Right forelimb (tissue), 1 donor: ENCODE measurements at regions not wholly inside any gene's neighbourhood (a gene's known extent, or its start where the extent isn't known, plus 50 kb on each side); places are given as distances from the start of the nearest gene placed in this dataset.

ENCODE experiments used
- DNase-seq: peaks from one replicate; pipeline ENCODE4 v3.0.0-alpha.2; 2018

GRCh38 chr6:71399279-71399678, 110.7 kb downstream of the OGFRL1 start:
- no peak for DNase-seq

GRCh38 chr6:71400852-71401251, 112.2 kb downstream of the OGFRL1 start:
- DNase-seq: no peak

GRCh38 chr6:71402096-71402495, 113.5 kb downstream of the OGFRL1 start:
- DNase-seq: no peak

GRCh38 chr6:71403422-71404134, 115.0 kb downstream of the OGFRL1 start:
- no peak for DNase-seq

- DNase-seq: no peak
These were observed 115.7 kb downstream of the OGFRL1 start for GRCh38 chr6:71404145-71404966.

- no peak for DNase-seq
These were observed 116.3 kb downstream of the OGFRL1 start for GRCh38 chr6:71404967-71405278.

- DNase-seq: no peak
These were observed 116.8 kb downstream of the OGFRL1 start for GRCh38 chr6:71405416-71405815.

- DNase-seq: no peak
These were observed 118.6 kb downstream of the OGFRL1 start for GRCh38 chr6:71406865-71407860.

GRCh38 chr6:71408787-71409723, 120.4 kb downstream of the OGFRL1 start:
- no peak for DNase-seq

GRCh38 chr6:71410164-71410566, 121.6 kb downstream of the OGFRL1 start:
- DNase-seq: no peak

GRCh38 chr6:71410681-71411080, 122.1 kb downstream of the OGFRL1 start:
- no peak for DNase-seq

GRCh38 chr6:71411882-71412281, 123.3 kb downstream of the OGFRL1 start:
- DNase-seq: no peak

GRCh38 chr6:71412559-71413140, 124.0 kb downstream of the OGFRL1 start:
- no peak for DNase-seq

- no peak for DNase-seq
These were observed 125.9 kb downstream of the OGFRL1 start for GRCh38 chr6:71414486-71414885.

GRCh38 chr6:71419217-71420094, 130.8 kb downstream of the OGFRL1 start:
- peak; percentile 56 for DNase-seq

- peak; percentile 67 for DNase-seq
These were observed 131.6 kb downstream of the OGFRL1 start for GRCh38 chr6:71420095-71420692.

- peak; percentile 96 for DNase-seq
These were observed 132.2 kb downstream of the OGFRL1 start for GRCh38 chr6:71420693-71421328.

GRCh38 chr6:71421611-71422010, 133.0 kb downstream of the OGFRL1 start:
- no peak for DNase-seq

- no peak for DNase-seq
These were observed 141.4 kb downstream of the OGFRL1 start for GRCh38 chr6:71430018-71430417.

- DNase-seq: no peak
These were observed 144.8 kb downstream of the OGFRL1 start for GRCh38 chr6:71433441-71433840.
